A673 (cell line): ENCODE measurements at regions not wholly inside any gene's neighbourhood (a gene's known extent, or its start where the extent isn't known, plus 50 kb on each side); places are given as distances from the start of the nearest gene placed in this dataset.
A peak's percentile ranks its signal among the peaks of the same experiment; 100 is the strongest.
"Not testable (repeated sequence)": the region's sequence is repeated elsewhere in the genome, so short reads cannot be mapped to it uniquely, and the experiment has no call there.

Source experiments
- BruUV-seq: library from RNA; stranded (reverse); fragments of 400-500 nt; replicated peaks from 2 replicates; lab custom pipeline; 2021; lab: Mats Ljungman, UMichigan
- CTCF ChIA-PET: fragments of 300-600 bp; sonication (Branson Sonifier 250); formaldehyde crosslinking; loops from one replicate; lab custom pipeline; 2022; ENCODE audit warnings: antibody characterized with exemption; lab: Charles Lee
- POLR2A ChIA-PET: fragments of 300-600 bp; sonication (Branson Sonifier 250); formaldehyde crosslinking; loops from one replicate; lab custom pipeline; 2022; ENCODE audit warnings: antibody characterized with exemption; ENCODE audit not compliant: low non-redundant PET; lab: Charles Lee
- DNase-seq: peaks from one replicate; pipeline ENCODE4 v3.0.0-alpha.2; 2015; ENCODE audit warnings: low spot score
- H3K27ac ChIP-seq: fragments of 200-600 bp; sonication (generic); 2 replicates; pipeline ENCODE4 v1.5.1; 2016; ENCODE audit warnings: mixed run types, low read depth, mild to moderate bottlenecking, mixed read lengths, antibody characterized with exemption, low read length; ENCODE audit not compliant: poor library complexity, severe bottlenecking
- H3K27me3 ChIP-seq: fragments of 200-600 bp; sonication (generic); replicated peaks from 2 replicates; pipeline ENCODE4 v1.6.1; 2017; ENCODE audit warnings: mixed run types, low read depth, mild to moderate bottlenecking, mixed read lengths, antibody characterized with exemption, low read length; ENCODE audit not compliant: insufficient read depth, poor library complexity
- H3K36me3 ChIP-seq: fragments of 200-600 bp; sonication (generic); 2 replicates; pipeline ENCODE4 v1.6.1; 2016; ENCODE audit warnings: mixed run types, mild to moderate bottlenecking, mixed read lengths, antibody characterized with exemption, low read length; ENCODE audit not compliant: insufficient read depth, poor library complexity, severe bottlenecking
- H3K4me1 ChIP-seq: fragments of 200-600 bp; sonication (generic); 2 replicates; pipeline ENCODE4 v1.6.1; 2017; ENCODE audit warnings: mixed run types, mild to moderate bottlenecking, mixed read lengths, antibody characterized with exemption, low read length; ENCODE audit not compliant: insufficient read depth, poor library complexity, severe bottlenecking
- H3K4me3 ChIP-seq: fragments of 200-600 bp; sonication (generic); 2 replicates; pipeline ENCODE4 v1.5.1; 2016; ENCODE audit warnings: low read depth, mixed run types, mild to moderate bottlenecking, mixed read lengths, low read length; ENCODE audit not compliant: poor library complexity, severe bottlenecking
- H3K9me3 ChIP-seq: fragments of 200-600 bp; sonication (generic); 2 replicates; pipeline ENCODE4 v1.6.1; 2016; ENCODE audit warnings: mixed run types, low read depth, mild to moderate bottlenecking, mixed read lengths, antibody characterized with exemption, low read length; ENCODE audit not compliant: poor library complexity, severe bottlenecking
- EZH2 ChIP-seq: fragments of 200-600 bp; sonication (generic); IDR thresholded peaks from 2 replicates; pipeline ENCODE4 v1.6.1; 2017; ENCODE audit warnings: borderline replicate concordance, low read depth, mild to moderate bottlenecking, mixed read lengths, antibody characterized with exemption, low read length; ENCODE audit not compliant: poor library complexity, severe bottlenecking
- intact Hi-C: fragments of 100-400 bp; cut with micrococcal nuclease; formaldehyde crosslinking; loops from one replicate; pipeline ENCODE4 v1.10.0; 2022; ENCODE audit not compliant: unreplicated experiment
- TF ChIP-seq, protein P1 (sequence below): fragments of 300-800, 200-600 bp; sonication (generic); conservative IDR thresholded peaks from 2 replicates; pipeline ENCODE4 v1.5.1; 2017; ENCODE audit warnings: low read depth, mild to moderate bottlenecking, antibody characterized with exemption, low read length, moderate library complexity, mixed read lengths

DNA sequence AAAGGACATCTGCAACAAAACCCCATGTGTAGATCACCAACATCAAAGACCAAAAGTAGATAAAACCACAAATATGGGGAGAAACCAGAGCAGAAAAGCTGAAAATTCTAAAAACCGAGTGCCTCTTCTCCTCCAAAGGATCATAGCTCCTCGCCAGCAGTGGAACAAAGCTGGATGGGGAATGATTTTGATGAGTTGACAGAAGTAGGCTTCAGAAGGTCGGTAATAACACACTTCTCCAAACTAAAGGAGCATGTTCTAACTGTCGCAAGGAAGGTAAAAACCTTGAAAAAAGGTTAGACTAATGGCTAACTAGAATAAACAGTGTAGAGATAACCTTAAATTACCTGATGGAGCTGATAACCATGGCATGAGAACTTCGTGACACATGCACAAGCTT, 109.9 kb upstream of the SYNCRIP start:
- Histone ChIP-seq H3K9me3 (no peaks in the 10 kb centered on the region), H3K4me1 (no peaks in the 10 kb centered on the region), H3K27ac (no peak overlapping the region), H3K27me3 (no peaks in the 10 kb centered on the region), H3K36me3 (no peaks in the 10 kb centered on the region), H3K4me3 (no peak overlapping the region)
- ChIA-PET POLR2A (no interaction called here), CTCF (no interaction called here)
- no peak for TF ChIP-seq EZH2
- TF ChIP-seq, protein P1, sequence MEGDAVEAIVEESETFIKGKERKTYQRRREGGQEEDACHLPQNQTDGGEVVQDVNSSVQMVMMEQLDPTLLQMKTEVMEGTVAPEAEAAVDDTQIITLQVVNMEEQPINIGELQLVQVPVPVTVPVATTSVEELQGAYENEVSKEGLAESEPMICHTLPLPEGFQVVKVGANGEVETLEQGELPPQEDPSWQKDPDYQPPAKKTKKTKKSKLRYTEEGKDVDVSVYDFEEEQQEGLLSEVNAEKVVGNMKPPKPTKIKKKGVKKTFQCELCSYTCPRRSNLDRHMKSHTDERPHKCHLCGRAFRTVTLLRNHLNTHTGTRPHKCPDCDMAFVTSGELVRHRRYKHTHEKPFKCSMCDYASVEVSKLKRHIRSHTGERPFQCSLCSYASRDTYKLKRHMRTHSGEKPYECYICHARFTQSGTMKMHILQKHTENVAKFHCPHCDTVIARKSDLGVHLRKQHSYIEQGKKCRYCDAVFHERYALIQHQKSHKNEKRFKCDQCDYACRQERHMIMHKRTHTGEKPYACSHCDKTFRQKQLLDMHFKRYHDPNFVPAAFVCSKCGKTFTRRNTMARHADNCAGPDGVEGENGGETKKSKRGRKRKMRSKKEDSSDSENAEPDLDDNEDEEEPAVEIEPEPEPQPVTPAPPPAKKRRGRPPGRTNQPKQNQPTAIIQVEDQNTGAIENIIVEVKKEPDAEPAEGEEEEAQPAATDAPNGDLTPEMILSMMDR: no peak
- DNase-seq: no peak
- BruUV-seq: no TSS peak
- intact Hi-C loops: no loop called here

DNA sequence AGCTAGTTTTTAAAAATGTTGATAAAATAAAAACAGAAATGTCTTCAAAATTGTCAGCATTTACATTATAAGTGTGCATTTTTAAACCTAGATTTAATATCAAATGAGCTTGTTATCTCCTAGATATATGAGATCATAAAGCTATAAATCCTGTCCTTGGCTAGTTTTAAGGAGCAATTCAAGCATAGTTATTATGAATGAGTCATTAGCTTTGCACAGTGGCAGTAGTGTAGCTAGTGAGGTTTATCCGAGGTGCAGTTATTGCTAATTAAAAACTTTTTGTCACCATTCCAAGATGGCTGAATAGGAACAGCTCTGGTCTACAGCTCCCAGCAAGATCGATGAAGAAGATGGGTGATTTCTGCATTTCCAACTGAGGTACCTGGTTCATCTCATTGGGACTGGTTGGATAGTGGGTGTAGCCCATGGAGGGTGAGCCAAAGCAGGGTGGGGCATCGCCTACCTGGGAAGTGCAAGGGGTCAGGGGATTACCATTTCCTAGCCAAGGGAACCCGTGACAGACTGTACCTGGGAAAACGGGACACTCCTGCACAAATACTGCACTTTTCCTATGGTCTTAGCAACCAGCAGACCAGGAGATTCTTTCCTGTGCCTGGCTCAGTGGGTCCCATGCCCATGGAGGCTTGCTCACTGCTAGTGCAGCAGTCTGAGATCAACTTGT, 108.8 kb upstream of the SYNCRIP start:
- Histone ChIP-seq H3K4me1 (no peaks in the 10 kb centered on the region), H3K27ac (no peak overlapping the region), H3K9me3 (no peaks in the 10 kb centered on the region), H3K27me3 (no peaks in the 10 kb centered on the region), H3K4me3 (no peak overlapping the region), H3K36me3 (no peaks in the 10 kb centered on the region)
- ChIA-PET CTCF (no interaction called here), POLR2A (no interaction called here)
- no TSS peak for BruUV-seq
- TF ChIP-seq, protein P1: no peak
- TF ChIP-seq EZH2: no peak
- intact Hi-C loops: no loop called here
- peak; percentile 10 for DNase-seq

DNA sequence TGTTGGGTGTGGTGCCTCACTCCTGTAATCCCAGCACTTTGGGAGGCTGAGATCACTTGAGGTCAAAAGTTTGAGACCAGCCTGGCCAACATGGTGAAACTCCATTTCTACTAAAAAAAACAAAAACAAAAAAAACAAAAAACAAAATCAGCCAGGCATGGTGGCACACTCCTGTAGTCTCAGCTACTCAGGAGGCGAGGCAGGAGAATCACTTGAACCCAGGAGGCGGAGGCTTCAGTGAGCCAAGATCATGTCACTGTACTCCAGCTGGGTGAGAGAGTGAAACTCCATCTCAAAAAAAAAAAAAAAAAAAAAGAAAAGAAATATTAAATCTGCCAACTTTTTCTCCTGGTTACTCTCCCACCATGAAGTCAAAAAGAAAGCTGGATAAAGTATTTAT, 107.5 kb upstream of the SYNCRIP start:
- H3K9me3 ChIP-seq, H3K27ac ChIP-seq, BruUV-seq, DNase-seq, H3K27me3 ChIP-seq, POLR2A ChIA-PET, H3K4me1 ChIP-seq, intact Hi-C loops, H3K36me3 ChIP-seq, H3K4me3 ChIP-seq: not testable (repeated sequence)
- CTCF ChIA-PET: interaction anchor here (0.7 kb wide), 1 partner anchor 1106 kb away, joined by 9 read pairs; no protein-coding TSS in a partner anchor

DNA sequence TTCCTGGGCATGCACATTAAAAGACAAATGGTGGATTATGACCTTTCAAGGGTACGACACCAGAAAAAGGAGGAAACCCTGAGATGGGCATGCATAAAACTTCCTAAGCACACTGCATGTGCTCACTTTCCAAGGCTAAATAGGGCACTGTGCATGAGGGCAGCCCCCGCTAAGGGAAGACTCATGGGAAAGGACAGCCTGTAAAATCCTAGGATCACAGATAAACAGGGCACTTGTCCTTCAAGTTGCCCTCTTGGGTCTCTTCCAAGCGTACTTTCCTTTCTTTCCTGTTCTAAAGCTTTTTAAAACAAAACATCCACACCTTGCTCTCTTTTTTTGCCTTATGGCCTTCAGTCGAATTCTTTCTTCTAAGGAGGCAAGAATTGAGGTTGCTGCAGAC, 106.5 kb upstream of the SYNCRIP start:
- CTCF ChIA-PET: no interaction called here
- DNase-seq: no peak
- no TSS peak for BruUV-seq
- POLR2A ChIA-PET: no interaction called here
- Histone ChIP-seq H3K4me3 (no peak overlapping the region), H3K9me3 (no peaks in the 10 kb centered on the region), H3K27me3 (no peaks in the 10 kb centered on the region), H3K4me1 (no peaks in the 10 kb centered on the region), H3K27ac (no peak overlapping the region), H3K36me3 (no peaks in the 10 kb centered on the region)
- intact Hi-C loops: no loop called here
- TF ChIP-seq, protein P1: no peak
- TF ChIP-seq EZH2: no peak
